Calu3 (cell line): ENCODE measurements at regions not wholly inside any gene's neighbourhood (a gene's known extent, or its start where the extent isn't known, plus 50 kb on each side); places are given as distances from the start of the nearest gene placed in this dataset.

Experiments used
- BruUV-seq: library from RNA; stranded (reverse); fragments of 400-500 nt; replicated peaks from 2 replicates; lab custom pipeline; 2021; lab: Mats Ljungman, UMichigan
- CTCF ChIA-PET: fragments of 300-600 bp; sonication (Branson Sonifier 250); formaldehyde crosslinking; loops from one replicate; lab custom pipeline; 2022; ENCODE audit warnings: antibody characterized with exemption; lab: Charles Lee
- DNase-seq: peaks from one replicate; pipeline ENCODE4 v3.0.0; 2022
- H3K27ac Mint-ChIP-seq: one replicate; pipeline ENCODE4 v1.8.0; 2022; ENCODE audit warnings: mixed read lengths; ENCODE audit not compliant: unreplicated experiment
- H3K27me3 Mint-ChIP-seq: one replicate; pipeline ENCODE4 v1.8.0; 2022; ENCODE audit warnings: mixed read lengths; ENCODE audit not compliant: unreplicated experiment
- H3K36me3 Mint-ChIP-seq: one replicate; pipeline ENCODE4 v1.8.0; 2022; ENCODE audit warnings: mild to moderate bottlenecking, moderate library complexity, mixed read lengths; ENCODE audit not compliant: insufficient read depth, unreplicated experiment
- H3K4me1 Mint-ChIP-seq: one replicate; pipeline ENCODE4 v1.8.0; 2022; ENCODE audit warnings: mild to moderate bottlenecking, low read depth, mixed read lengths; ENCODE audit not compliant: unreplicated experiment
- H3K4me3 Mint-ChIP-seq: one replicate; pipeline ENCODE4 v1.8.0; 2022; ENCODE audit warnings: mild to moderate bottlenecking, low read depth, moderate library complexity, mixed read lengths; ENCODE audit not compliant: unreplicated experiment
- H3K9me3 Mint-ChIP-seq: one replicate; pipeline ENCODE4 v1.8.0; 2022; ENCODE audit warnings: low read depth, mixed read lengths; ENCODE audit not compliant: unreplicated experiment
- intact Hi-C: fragments of 100-400 bp; cut with micrococcal nuclease; formaldehyde crosslinking; loops from one replicate; pipeline ENCODE4 v1.10.0; 2022; ENCODE audit not compliant: unreplicated experiment
- TF ChIP-seq, protein P1 (sequence below): fragments of 200-600 bp; IDR thresholded peaks from one replicate; pipeline ENCODE4 v1.8.0; 2022; ENCODE audit warnings: antibody characterized with exemption; ENCODE audit not compliant: unreplicated experiment

DNA sequence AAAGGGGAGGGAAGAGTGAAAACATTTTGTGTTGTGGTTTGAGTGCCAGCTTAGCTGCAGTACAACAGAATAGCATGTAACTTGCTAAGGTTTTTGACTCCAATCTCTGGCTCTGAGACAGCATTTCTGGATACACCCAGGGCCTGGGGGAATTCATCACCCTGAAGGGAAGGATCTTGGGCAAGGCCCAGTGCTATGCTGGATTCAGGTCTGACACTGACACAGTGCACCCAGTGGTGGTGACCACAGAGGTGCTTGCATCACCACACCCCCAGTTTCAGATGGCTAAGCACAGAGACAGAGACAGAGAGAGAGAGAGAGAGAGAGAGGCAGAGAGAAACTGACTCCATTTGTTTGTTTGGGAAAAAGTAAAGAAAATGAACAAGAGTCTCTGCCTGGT, 74.1 kb upstream of the KBTBD8 start:
- H3K9me3 Mint-ChIP-seq = peaks cover 3% of the 10 kb centered on the region
- BruUV-seq = no TSS peak
- peaks cover 24% of the 10 kb centered on the region for H3K27me3 Mint-ChIP-seq
- no peaks in the 10 kb centered on the region for H3K36me3 Mint-ChIP-seq
- TF ChIP-seq, protein P1, sequence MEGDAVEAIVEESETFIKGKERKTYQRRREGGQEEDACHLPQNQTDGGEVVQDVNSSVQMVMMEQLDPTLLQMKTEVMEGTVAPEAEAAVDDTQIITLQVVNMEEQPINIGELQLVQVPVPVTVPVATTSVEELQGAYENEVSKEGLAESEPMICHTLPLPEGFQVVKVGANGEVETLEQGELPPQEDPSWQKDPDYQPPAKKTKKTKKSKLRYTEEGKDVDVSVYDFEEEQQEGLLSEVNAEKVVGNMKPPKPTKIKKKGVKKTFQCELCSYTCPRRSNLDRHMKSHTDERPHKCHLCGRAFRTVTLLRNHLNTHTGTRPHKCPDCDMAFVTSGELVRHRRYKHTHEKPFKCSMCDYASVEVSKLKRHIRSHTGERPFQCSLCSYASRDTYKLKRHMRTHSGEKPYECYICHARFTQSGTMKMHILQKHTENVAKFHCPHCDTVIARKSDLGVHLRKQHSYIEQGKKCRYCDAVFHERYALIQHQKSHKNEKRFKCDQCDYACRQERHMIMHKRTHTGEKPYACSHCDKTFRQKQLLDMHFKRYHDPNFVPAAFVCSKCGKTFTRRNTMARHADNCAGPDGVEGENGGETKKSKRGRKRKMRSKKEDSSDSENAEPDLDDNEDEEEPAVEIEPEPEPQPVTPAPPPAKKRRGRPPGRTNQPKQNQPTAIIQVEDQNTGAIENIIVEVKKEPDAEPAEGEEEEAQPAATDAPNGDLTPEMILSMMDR = no peak
- CTCF ChIA-PET = no interaction called here
- no peaks in the 10 kb centered on the region for H3K4me1 Mint-ChIP-seq
- H3K4me3 Mint-ChIP-seq = no peak overlapping the region
- no peak overlapping the region for H3K27ac Mint-ChIP-seq
- DNase-seq = no peak
- intact Hi-C loops = no loop called here

DNA sequence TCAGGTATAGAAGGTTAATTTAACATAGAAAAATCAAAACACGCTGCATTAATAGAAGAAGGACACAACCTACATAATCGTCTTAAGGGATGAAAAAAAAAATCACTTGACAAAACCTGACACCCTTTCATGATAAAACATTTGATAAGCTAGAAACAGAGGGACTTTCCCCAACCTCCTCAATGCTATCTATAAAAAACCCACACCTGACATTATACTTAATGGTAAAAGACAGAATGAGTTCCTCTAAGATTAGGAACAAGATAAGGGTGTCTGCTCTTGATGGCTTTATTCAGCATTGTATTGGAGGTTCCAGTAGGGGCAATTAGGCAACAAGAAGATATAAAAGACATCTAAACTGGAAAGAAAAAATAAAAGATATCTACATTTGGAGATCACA, 69.9 kb upstream of the KBTBD8 start:
- intact Hi-C loops = no loop called here
- Mint-ChIP-seq H3K4me3 (no peak overlapping the region), H3K4me1 (no peaks in the 10 kb centered on the region), H3K27ac (no peak overlapping the region), H3K27me3 (peaks cover 24% of the 10 kb centered on the region), H3K36me3 (no peaks in the 10 kb centered on the region), H3K9me3 (no peaks in the 10 kb centered on the region)
- CTCF ChIA-PET = no interaction called here
- no TSS peak for BruUV-seq
- TF ChIP-seq, protein P1 = no peak
- no peak for DNase-seq

DNA sequence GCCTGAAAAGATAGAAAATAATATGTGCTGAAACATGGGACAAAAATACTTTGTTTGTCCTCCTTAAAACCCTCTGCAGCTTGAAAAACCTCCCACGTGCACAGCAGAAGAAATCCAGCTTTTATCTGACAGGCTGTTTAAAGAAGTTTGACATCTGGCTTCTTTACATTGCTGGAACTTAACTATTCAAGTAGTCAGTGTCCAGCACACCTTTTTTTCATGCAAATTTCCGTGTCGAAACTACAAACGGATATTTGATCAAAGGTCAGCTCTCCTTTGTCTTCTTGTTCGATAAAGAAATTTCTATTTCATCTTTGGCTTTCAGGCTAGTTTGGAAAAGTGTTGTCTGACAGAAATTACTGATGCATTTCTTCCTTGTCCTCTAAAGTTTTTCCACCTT, 66.8 kb upstream of the KBTBD8 start:
- CTCF ChIA-PET = no interaction called here
- Mint-ChIP-seq H3K9me3 (no peaks in the 10 kb centered on the region), H3K27me3 (peaks cover under 1% of the 10 kb centered on the region), H3K36me3 (no peaks in the 10 kb centered on the region), H3K27ac (no peak overlapping the region), H3K4me1 (no peaks in the 10 kb centered on the region), H3K4me3 (no peak overlapping the region)
- TF ChIP-seq, protein P1 = no peak
- DNase-seq = no peak
- BruUV-seq = no TSS peak
- intact Hi-C loops = no loop called here

DNA sequence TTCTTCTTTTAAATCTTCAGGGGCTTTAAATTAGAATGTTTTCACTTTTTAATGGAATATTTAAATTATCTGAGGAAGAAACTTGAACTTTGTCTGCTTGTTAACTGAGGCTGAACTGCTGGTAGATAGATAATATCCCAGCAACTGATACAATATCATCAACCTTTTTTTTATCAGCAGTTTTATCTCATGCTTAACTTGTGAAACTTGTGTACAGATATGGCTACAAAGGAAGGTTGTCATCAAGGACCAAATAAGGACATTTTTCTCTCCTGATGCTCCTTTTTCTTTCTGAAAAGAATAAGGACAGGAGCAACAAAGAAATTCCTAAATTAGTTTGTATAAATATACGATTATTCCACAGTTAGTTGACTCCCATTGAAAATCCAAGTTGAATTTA, 66.4 kb upstream of the KBTBD8 start:
- Mint-ChIP-seq H3K9me3 (no peaks in the 10 kb centered on the region), H3K27me3 (no peaks in the 10 kb centered on the region), H3K27ac (no peak overlapping the region), H3K4me3 (no peak overlapping the region), H3K36me3 (no peaks in the 10 kb centered on the region), H3K4me1 (no peaks in the 10 kb centered on the region)
- no TSS peak for BruUV-seq
- DNase-seq = no peak
- CTCF ChIA-PET = no interaction called here
- intact Hi-C loops = no loop called here
- TF ChIP-seq, protein P1 = no peak
